ENCODE measurements at regions not wholly inside any gene's neighbourhood (a gene's known extent, or its start where the extent isn't known, plus 50 kb on each side); places are given as distances from the start of the nearest gene placed in this dataset.

GRCh38 chr1:55381491-55381890 is 166.3 kb upstream of the USP24 start:
- TF ChIP-seq BCL3 (IDR thresholded peaks at IDR 0.05; ENCODE audit: borderline replicate concordance, insufficient read depth, low read depth, low read length, poor library complexity, severe bottlenecking) = no peak
- TF ChIP-seq JUND (IDR thresholded peaks at IDR 0.05; ENCODE audit: low read depth, low read length) = no peak
- TF ChIP-seq EZH2 (IDR thresholded peaks at IDR 0.05; ENCODE audit: borderline replicate concordance, control insufficient read depth, low read depth, low read length) = no peak
- TF ChIP-seq LARP7 (IDR thresholded peaks at IDR 0.05) = no peak
- TF ChIP-seq CREM (IDR thresholded peaks at IDR 0.05; ENCODE audit: low read depth) = no peak
